IMR-90 (cell line): ENCODE measurements at regions not wholly inside any gene's neighbourhood (a gene's known extent, or its start where the extent isn't known, plus 50 kb on each side); places are given as distances from the start of the nearest gene placed in this dataset.

Experiments
- ATAC-seq: fragments of 200-7000 bp; cut with Tn5 transposase; 2 replicates; pipeline ENCODE4 v1.9.1; 2020; ENCODE audit warnings: low read depth, mild to moderate bottlenecking, moderate library complexity
- BruUV-seq: library from RNA; stranded (reverse); fragments of 400-500 nt; replicated peaks from 2 replicates; lab custom pipeline; 2021; lab: Mats Ljungman, UMichigan
- CTCF ChIA-PET: fragments of 300-600 bp; formaldehyde crosslinking; extraction: SDS; loops from one replicate; lab custom pipeline; 2021; ENCODE audit warnings: antibody characterized with exemption; lab: Yijun Ruan, JAX
- POLR2A ChIA-PET: fragments of 300-600 bp; sonication (Branson Sonifier 250); formaldehyde crosslinking; loops from one replicate; lab custom pipeline; 2022; ENCODE audit warnings: antibody characterized with exemption; ENCODE audit not compliant: unreplicated experiment; lab: Charles Lee
- DNase-seq: peaks from one replicate; pipeline ENCODE4 v3.0.0; 2013
- H2AFZ ChIP-seq: replicated peaks from 2 replicates; pipeline ENCODE3; 2013; ENCODE audit warnings: low read length, mild to moderate bottlenecking; ENCODE audit not compliant: poor library complexity
- H2AK5ac ChIP-seq: 2 replicates; pipeline ENCODE4 v1.6.1; 2013; ENCODE audit warnings: low read depth, low read length, inconsistent platforms
- H2AK9ac ChIP-seq: replicated peaks from 2 replicates; pipeline ENCODE3; 2013; ENCODE audit warnings: mild to moderate bottlenecking, low read depth, low read length, moderate library complexity; ENCODE audit not compliant: poor library complexity
- H2BK120ac ChIP-seq: 2 replicates; pipeline ENCODE4 v1.6.1; 2013; ENCODE audit warnings: low read depth, low read length, inconsistent platforms
- H2BK15ac ChIP-seq: 3 replicates; pipeline ENCODE4 v1.6.1; 2013; ENCODE audit warnings: low read depth, low read length, inconsistent platforms
- H2BK20ac ChIP-seq: 2 replicates; pipeline ENCODE4 v1.6.1; 2013; ENCODE audit warnings: low read depth, mild to moderate bottlenecking, inconsistent platforms, low read length, moderate library complexity
- H2BK5ac ChIP-seq: 2 replicates; pipeline ENCODE4 v1.6.1; 2013; ENCODE audit warnings: mild to moderate bottlenecking, low read depth, low read length, inconsistent platforms; ENCODE audit not compliant: poor library complexity, severe bottlenecking
- H3K14ac ChIP-seq: replicated peaks from 2 replicates; pipeline ENCODE4 v1.6.1; 2013; ENCODE audit warnings: low read depth, low read length, inconsistent platforms
- H3K18ac ChIP-seq: 2 replicates; pipeline ENCODE4 v1.6.1; 2013; ENCODE audit warnings: low read depth, low read length, control low read depth
- H3K23ac ChIP-seq: 2 replicates; pipeline ENCODE4 v1.6.1; 2013; ENCODE audit warnings: low read depth, low read length, inconsistent platforms
- H3K27ac ChIP-seq: 2 replicates; pipeline ENCODE4 v1.5.1; 2013; ENCODE audit warnings: mild to moderate bottlenecking, control low read depth, low read length; ENCODE audit not compliant: insufficient read depth
- H3K27me3 ChIP-seq: 2 replicates; pipeline ENCODE4 v1.6.1; 2013; ENCODE audit warnings: low read length; ENCODE audit not compliant: control insufficient read depth, insufficient read depth
- H3K36me3 ChIP-seq: 2 replicates; pipeline ENCODE4 v1.6.1; 2013; ENCODE audit warnings: low read length, mixed read lengths; ENCODE audit not compliant: control insufficient read depth, insufficient read depth
- H3K4ac ChIP-seq: 2 replicates; pipeline ENCODE4 v1.6.1; 2013; ENCODE audit warnings: low read depth, low read length, inconsistent platforms
- H3K4me1 ChIP-seq: 2 replicates; pipeline ENCODE4 v1.6.1; 2013; ENCODE audit warnings: low read length, mixed read lengths; ENCODE audit not compliant: control insufficient read depth, insufficient read depth
- H3K4me2 ChIP-seq: 2 replicates; pipeline ENCODE4 v1.6.1; 2013; ENCODE audit warnings: low read depth, mild to moderate bottlenecking, control low read depth, low read length, moderate library complexity
- H3K4me3 ChIP-seq: 2 replicates; pipeline ENCODE4 v1.5.1; 2013; ENCODE audit warnings: low read depth, mild to moderate bottlenecking, control low read depth, low read length, moderate library complexity; ENCODE audit not compliant: insufficient read depth
- H3K56ac ChIP-seq: 2 replicates; pipeline ENCODE4 v1.6.1; 2013; ENCODE audit warnings: low read length, inconsistent platforms; ENCODE audit not compliant: insufficient read depth; ENCODE audit errors: extremely low read depth
- H3K79me1 ChIP-seq, 2 experiments: 2 replicates each; pipeline ENCODE4 v1.6.1; 2013; ENCODE audit warnings: low read length in 2 of 2, inconsistent platforms in 1 of 2, low read depth in 1 of 2
- H3K9ac ChIP-seq: 2 replicates; pipeline ENCODE4 v1.6.1; 2013; ENCODE audit warnings: low read depth, low read length, control low read depth
- H3K9me1 ChIP-seq: 2 replicates; pipeline ENCODE4 v1.6.1; 2013; ENCODE audit warnings: low read length, inconsistent platforms; ENCODE audit not compliant: insufficient read depth
- H3K9me3 ChIP-seq: 2 replicates; pipeline ENCODE4 v1.6.1; 2013; ENCODE audit warnings: low read length; ENCODE audit not compliant: control insufficient read depth, insufficient read depth
- H4K20me1 ChIP-seq: 2 replicates; pipeline ENCODE4 v1.6.1; 2013; ENCODE audit warnings: low read length, inconsistent platforms; ENCODE audit not compliant: insufficient read depth
- H4K5ac ChIP-seq: 2 replicates; pipeline ENCODE4 v1.6.1; 2013; ENCODE audit warnings: mild to moderate bottlenecking, low read depth, low read length, control low read depth
- H4K8ac ChIP-seq, 2 experiments: 2 replicates each; pipeline ENCODE4 v1.6.1; 2013; ENCODE audit warnings: low read depth in 2 of 2, low read length in 2 of 2, control low read depth in 1 of 2, inconsistent platforms in 1 of 2
- H4K91ac ChIP-seq: 2 replicates; pipeline ENCODE4 v1.6.1; 2013; ENCODE audit warnings: low read depth, low read length, inconsistent platforms; ENCODE audit not compliant: insufficient read depth
- CHD1 ChIP-seq: IDR thresholded peaks from 2 replicates; pipeline ENCODE4 v1.6.1; 2012; ENCODE audit warnings: low read depth, low read length, improper control_type of control experiment
- MAFK ChIP-seq: IDR thresholded peaks from 2 replicates; pipeline ENCODE4 v1.6.1; 2012; ENCODE audit warnings: low read depth, low read length, improper control_type of control experiment
- POLR2A ChIP-seq: IDR thresholded peaks from 2 replicates; pipeline ENCODE4 v1.6.1; 2012; ENCODE audit warnings: mild to moderate bottlenecking, low read depth, low read length
- whole genome bisulfite sequencing, 2 experiments: methylation state at CpG; one replicate each; pipeline versions ENCODE4 v1.1.5 to v1.1.7; 2013; ENCODE audit warnings: missing lambda C conversion rate in 2 of 2; ENCODE audit not compliant: insufficient read length in 1 of 2; ENCODE audit errors: extremely low coverage in 2 of 2; 5-methylcytosine and 5-hydroxymethylcytosine counted together
- dilution Hi-C: fragments of 300-500 bp; cut with HindIII; formaldehyde crosslinking; loops from one replicate; pipeline ENCODE4 v1.14.3; 2018; ENCODE audit warnings: low sequenced_read_pairs; ENCODE audit not compliant: unreplicated experiment
- in situ Hi-C: fragments of 300-500 bp; cut with MboI; formaldehyde crosslinking; loops from 3 replicates; pipeline ENCODE4 v1.14.3; 2019; ENCODE audit warnings: low sequenced_read_pairs, inconsistent platforms, mixed read lengths
- intact Hi-C: fragments of 100-400 bp; cut with micrococcal nuclease; formaldehyde crosslinking; loops from 2 replicates; pipeline ENCODE4 v1.10.0; 2022
- TF ChIP-seq, protein P1 (sequence below): fragments of 150-350 bp; IDR thresholded peaks from 2 replicates; pipeline ENCODE4 v1.6.1; 2017; ENCODE audit warnings: mild to moderate bottlenecking, antibody characterized with exemption, low read length, low read depth

DNA sequence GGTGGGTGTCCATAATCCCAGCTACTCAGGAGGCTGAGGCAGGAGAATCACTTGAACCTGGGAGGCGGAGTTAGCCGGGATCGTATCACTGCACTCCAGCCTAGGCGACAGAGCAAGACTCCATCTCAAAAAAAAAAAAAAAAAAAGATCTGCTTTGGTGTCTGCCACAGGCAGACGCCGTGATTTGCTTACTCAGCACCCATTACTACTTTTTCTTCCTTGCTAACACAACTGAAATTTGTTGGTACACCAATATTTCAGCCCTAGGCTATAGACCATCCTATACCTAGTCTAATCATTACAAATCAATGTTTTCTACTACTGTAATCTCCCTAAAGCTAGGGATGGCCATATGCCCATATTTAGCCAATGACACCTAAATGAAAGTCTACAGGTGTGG, 53.5 kb upstream of the PARD3 start:
- TF ChIP-seq POLR2A (no peak), MAFK (peak; percentile 72), CHD1 (no peak)
- TF ChIP-seq, protein P1, sequence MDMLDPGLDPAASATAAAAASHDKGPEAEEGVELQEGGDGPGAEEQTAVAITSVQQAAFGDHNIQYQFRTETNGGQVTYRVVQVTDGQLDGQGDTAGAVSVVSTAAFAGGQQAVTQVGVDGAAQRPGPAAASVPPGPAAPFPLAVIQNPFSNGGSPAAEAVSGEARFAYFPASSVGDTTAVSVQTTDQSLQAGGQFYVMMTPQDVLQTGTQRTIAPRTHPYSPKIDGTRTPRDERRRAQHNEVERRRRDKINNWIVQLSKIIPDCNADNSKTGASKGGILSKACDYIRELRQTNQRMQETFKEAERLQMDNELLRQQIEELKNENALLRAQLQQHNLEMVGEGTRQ, result no peak
- 93% methylated on average over 3 of the region's 6 CpGs; no CpG with 5 or more reads in 1 of the 2 experiments for WGBS, 2 experiments
- no peaks in the 10 kb centered on the region for H4K20me1 ChIP-seq
- H2AFZ ChIP-seq, result no peak overlapping the region
- no peak overlapping the region for H3K9ac ChIP-seq
- H2BK15ac ChIP-seq, result no peak overlapping the region
- H2BK5ac ChIP-seq, result no peak overlapping the region
- no peaks in the 10 kb centered on the region for H3K36me3 ChIP-seq
- H3K9me1 ChIP-seq, result no peaks in the 10 kb centered on the region
- BruUV-seq, result no TSS peak
- ATAC-seq (no peak), DNase-seq (no peak)
- H3K23ac ChIP-seq, result no peak overlapping the region
- H3K27me3 ChIP-seq, result peaks cover 20% of the 10 kb centered on the region
- intact Hi-C loops (no loop called here), in situ Hi-C loops (no loop called here), dilution Hi-C loops (no loop called here)
- no peaks in the 10 kb centered on the region for H3K79me1 ChIP-seq
- no peak overlapping the region for H2BK20ac ChIP-seq
- H3K18ac ChIP-seq, result no peak overlapping the region
- no peak overlapping the region for H2BK120ac ChIP-seq
- no peak overlapping the region for H3K27ac ChIP-seq
- no peak overlapping the region for H3K4ac ChIP-seq
- ChIA-PET POLR2A (no interaction called here), CTCF (no interaction called here)
- H3K4me3 ChIP-seq, result no peak overlapping the region
- no peaks in the 10 kb centered on the region for H3K9me3 ChIP-seq
- no peak overlapping the region for H2AK9ac ChIP-seq
- H3K14ac ChIP-seq, result no peak overlapping the region
- no peak overlapping the region for H4K91ac ChIP-seq
- no peaks in the 10 kb centered on the region for H3K4me1 ChIP-seq
- H2AK5ac ChIP-seq, result no peak overlapping the region
- no peak overlapping the region for H3K56ac ChIP-seq
- no peak overlapping the region for H4K8ac ChIP-seq
- H3K4me2 ChIP-seq, result no peak overlapping the region
- no peak overlapping the region for H4K5ac ChIP-seq
